RPMI8226 (cell line): ENCODE measurements at regions not wholly inside any gene's neighbourhood (a gene's known extent, or its start where the extent isn't known, plus 50 kb on each side); places are given as distances from the start of the nearest gene placed in this dataset.
A peak's percentile ranks its signal among the peaks of the same experiment; 100 is the strongest.
"Not testable (repeated sequence)": the region's sequence is repeated elsewhere in the genome, so short reads cannot be mapped to it uniquely, and the experiment has no call there.

ENCODE experiments used
- DNase-seq: peaks from one replicate; pipeline ENCODE4 v3.0.0-alpha.2; 2015

- not testable (repeated sequence) for DNase-seq
These were observed 382.7 kb downstream of the GLRX3 start for GRCh38 chr10:130518921-130519320.

- peak; percentile 3 for DNase-seq
These were observed 383.6 kb downstream of the GLRX3 start for GRCh38 chr10:130519791-130520190.

- no peak for DNase-seq
These were observed 395.1 kb downstream of the GLRX3 start for GRCh38 chr10:130531312-130531711.

GRCh38 chr10:130541090-130541489 is 404.9 kb downstream of the GLRX3 start:
- DNase-seq, result no peak

- no peak for DNase-seq
These were observed 406.6 kb downstream of the GLRX3 start for GRCh38 chr10:130542761-130543160.

- peak; percentile 61 for DNase-seq
These were observed 407.6 kb downstream of the GLRX3 start for GRCh38 chr10:130543794-130544193.

GRCh38 chr10:130545122-130545521 is 408.9 kb downstream of the GLRX3 start:
- no peak for DNase-seq

- no peak for DNase-seq
These were observed 409.5 kb downstream of the GLRX3 start for GRCh38 chr10:130545697-130546096.

- no peak for DNase-seq
These were observed 410.6 kb downstream of the GLRX3 start for GRCh38 chr10:130546841-130547240.

GRCh38 chr10:130547368-130547767 is 411.2 kb downstream of the GLRX3 start:
- no peak for DNase-seq

GRCh38 chr10:130550952-130551674 is 414.9 kb downstream of the GLRX3 start:
- DNase-seq, result no peak

- no peak for DNase-seq
These were observed 415.5 kb downstream of the GLRX3 start for GRCh38 chr10:130551676-130552075.

GRCh38 chr10:130553826-130554225 is 417.6 kb downstream of the GLRX3 start:
- no peak for DNase-seq

GRCh38 chr10:130554701-130555410 is 418.7 kb downstream of the GLRX3 start:
- no peak for DNase-seq

- no peak for DNase-seq
These were observed 419.2 kb downstream of the GLRX3 start for GRCh38 chr10:130555411-130555750.

- DNase-seq, result no peak
These were observed 421.1 kb downstream of the GLRX3 start for GRCh38 chr10:130557181-130557845.

- DNase-seq, result no peak
These were observed 422.8 kb downstream of the GLRX3 start for GRCh38 chr10:130558746-130559546.

GRCh38 chr10:130559547-130559880 is 423.3 kb downstream of the GLRX3 start:
- no peak for DNase-seq

GRCh38 chr10:130560116-130560515 is 423.9 kb downstream of the GLRX3 start:
- no peak for DNase-seq

- DNase-seq, result no peak
These were observed 424.4 kb downstream of the GLRX3 start for GRCh38 chr10:130560573-130560972.

GRCh38 chr10:130561681-130562080 is 425.5 kb downstream of the GLRX3 start:
- DNase-seq, result no peak

GRCh38 chr10:130567011-130567410 is 430.8 kb downstream of the GLRX3 start:
- DNase-seq, result no peak

- DNase-seq, result no peak
These were observed 431.2 kb downstream of the GLRX3 start for GRCh38 chr10:130567436-130567835.
